ENCODE measurements at regions not wholly inside any gene's neighbourhood (a gene's known extent, or its start where the extent isn't known, plus 50 kb on each side); places are given as distances from the start of the nearest gene placed in this dataset.

GRCh38 chr18:41269294-41269693 is 685.7 kb upstream of the PIK3C3 start:
- DNase-seq (ENCODE audit: low read depth), result no peak
- TF ChIP-seq POLR2A (IDR thresholded peaks at IDR 0.05; ENCODE audit: extremely low read depth, insufficient read length), result no peak
- TF ChIP-seq, protein P1, sequence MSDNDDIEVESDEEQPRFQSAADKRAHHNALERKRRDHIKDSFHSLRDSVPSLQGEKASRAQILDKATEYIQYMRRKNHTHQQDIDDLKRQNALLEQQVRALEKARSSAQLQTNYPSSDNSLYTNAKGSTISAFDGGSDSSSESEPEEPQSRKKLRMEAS (IDR thresholded peaks at IDR 0.05; ENCODE audit: low read depth, low read length), result no peak
- TF ChIP-seq CTCF (IDR thresholded peaks at IDR 0.05; ENCODE audit: low read depth, low read length), result no peak
- TF ChIP-seq MYC (IDR thresholded peaks at IDR 0.05; ENCODE audit: low read depth, low read length), result no peak
- H3K4me3 ChIP-seq (ENCODE audit: low read depth, low read length), result no peak overlapping the region

DNA sequence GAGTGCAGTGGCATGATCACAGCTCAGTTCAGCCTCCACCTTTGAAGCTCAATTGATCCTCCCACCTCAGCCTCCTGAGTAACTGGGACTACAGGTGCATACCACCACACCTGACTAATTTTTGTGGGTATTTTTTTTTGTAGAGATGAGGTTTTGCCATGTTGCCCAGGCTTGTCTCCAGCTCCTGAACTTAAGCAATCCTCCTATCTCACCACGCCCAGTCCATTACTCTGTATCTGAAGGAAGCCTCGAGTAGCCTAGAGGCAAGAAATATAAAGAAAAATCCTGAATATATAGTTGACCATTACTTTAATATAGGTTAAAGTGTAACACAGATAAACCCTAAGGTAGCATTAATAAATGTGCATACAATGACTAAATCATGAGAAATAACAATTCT is 686.8 kb upstream of the PIK3C3 start:
- no peak for DNase-seq (ENCODE audit: low read depth)
- no peak for TF ChIP-seq MYC (IDR thresholded peaks at IDR 0.05; ENCODE audit: low read depth, low read length)
- no peak for TF ChIP-seq POLR2A (IDR thresholded peaks at IDR 0.05; ENCODE audit: extremely low read depth, insufficient read length)
- TF ChIP-seq CTCF (IDR thresholded peaks at IDR 0.05; ENCODE audit: low read depth, low read length), result no peak
- TF ChIP-seq, protein P1 (IDR thresholded peaks at IDR 0.05; ENCODE audit: low read depth, low read length), result no peak
- no peak overlapping the region for H3K4me3 ChIP-seq (ENCODE audit: low read depth, low read length)

DNA sequence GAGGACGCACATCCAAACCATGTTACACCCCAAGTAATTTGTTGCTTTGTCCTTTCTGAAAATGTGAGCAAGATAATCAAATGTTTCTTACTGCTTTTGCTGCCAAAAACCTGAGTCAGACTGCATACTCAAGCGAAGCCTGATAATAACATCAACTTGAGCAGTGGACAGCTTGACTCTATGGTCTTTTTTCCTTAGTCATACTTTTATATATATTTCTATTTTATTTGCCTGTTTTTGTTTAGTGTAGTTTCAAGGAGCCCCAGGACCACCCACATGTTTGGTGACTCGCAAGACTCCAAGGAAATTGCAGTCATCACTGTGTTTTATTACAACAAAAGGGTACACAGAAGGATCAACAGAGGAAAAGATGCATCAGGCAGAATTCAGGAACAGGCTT is 688.4 kb upstream of the PIK3C3 start:
- H3K4me3 ChIP-seq (ENCODE audit: low read depth, low read length), result no peak overlapping the region
- no peak for DNase-seq (ENCODE audit: low read depth)
- TF ChIP-seq, protein P1 (IDR thresholded peaks at IDR 0.05; ENCODE audit: low read depth, low read length), result no peak
- TF ChIP-seq CTCF (IDR thresholded peaks at IDR 0.05; ENCODE audit: low read depth, low read length) (no peak), POLR2A (IDR thresholded peaks at IDR 0.05; ENCODE audit: extremely low read depth, insufficient read length) (no peak), MYC (IDR thresholded peaks at IDR 0.05; ENCODE audit: low read depth, low read length) (no peak)

DNA sequence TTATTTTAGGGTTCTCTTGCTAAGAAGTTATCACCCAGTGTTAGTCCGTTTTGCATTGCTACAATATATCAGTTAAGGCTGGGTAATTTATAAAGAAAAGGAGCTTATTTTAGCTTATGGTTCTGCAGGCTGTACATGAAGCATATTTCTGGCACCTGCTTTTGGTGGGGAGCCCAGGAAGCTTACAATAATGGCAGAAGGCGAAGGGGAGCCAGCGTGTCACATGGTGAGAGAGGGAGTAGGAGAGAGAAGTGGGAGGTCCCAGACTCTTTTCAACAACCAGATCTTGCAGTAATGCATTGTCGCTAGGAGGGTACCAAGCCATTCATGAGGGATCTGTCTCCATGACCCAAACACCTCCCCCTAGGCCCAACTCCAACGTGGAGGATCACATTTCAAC is 688.8 kb upstream of the PIK3C3 start:
- no peak overlapping the region for H3K4me3 ChIP-seq (ENCODE audit: low read depth, low read length)
- DNase-seq (ENCODE audit: low read depth), result no peak
- TF ChIP-seq, protein P1 (IDR thresholded peaks at IDR 0.05; ENCODE audit: low read depth, low read length), result no peak
- TF ChIP-seq POLR2A (IDR thresholded peaks at IDR 0.05; ENCODE audit: extremely low read depth, insufficient read length) (no peak), MYC (IDR thresholded peaks at IDR 0.05; ENCODE audit: low read depth, low read length) (no peak)

GRCh38 chr18:41265047-41265446 is 690.0 kb upstream of the PIK3C3 start:
- DNase-seq (ENCODE audit: low read depth), result no peak
- no peak for TF ChIP-seq CTCF (IDR thresholded peaks at IDR 0.05; ENCODE audit: low read depth, low read length)
- TF ChIP-seq, protein P1 (IDR thresholded peaks at IDR 0.05; ENCODE audit: low read depth, low read length), result no peak
- no peak overlapping the region for H3K4me3 ChIP-seq (ENCODE audit: low read depth, low read length)

- DNase-seq (ENCODE audit: low read depth), result no peak
- H3K4me3 ChIP-seq (ENCODE audit: low read depth, low read length), result no peak overlapping the region
- TF ChIP-seq POLR2A (IDR thresholded peaks at IDR 0.05; ENCODE audit: extremely low read depth, insufficient read length) (no peak), CTCF (IDR thresholded peaks at IDR 0.05; ENCODE audit: low read depth, low read length) (no peak), MYC (IDR thresholded peaks at IDR 0.05; ENCODE audit: low read depth, low read length) (no peak)
- TF ChIP-seq, protein P1 (IDR thresholded peaks at IDR 0.05; ENCODE audit: low read depth, low read length), result no peak
Observed at GRCh38 chr18:41263956-41264355, 691.1 kb upstream of the PIK3C3 start.
